IMR-90 (cell line): ENCODE measurements at regions not wholly inside any gene's neighbourhood (a gene's known extent, or its start where the extent isn't known, plus 50 kb on each side); places are given as distances from the start of the nearest gene placed in this dataset.

Experiments used
- ATAC-seq: fragments of 200-7000 bp; cut with Tn5 transposase; 2 replicates; pipeline ENCODE4 v1.9.1; 2020; ENCODE audit warnings: low read depth, mild to moderate bottlenecking, moderate library complexity
- BruUV-seq: library from RNA; stranded (reverse); fragments of 400-500 nt; replicated peaks from 2 replicates; lab custom pipeline; 2021; lab: Mats Ljungman, UMichigan
- CTCF ChIA-PET: fragments of 300-600 bp; formaldehyde crosslinking; extraction: SDS; loops from one replicate; lab custom pipeline; 2021; ENCODE audit warnings: antibody characterized with exemption; lab: Yijun Ruan, JAX
- POLR2A ChIA-PET: fragments of 300-600 bp; sonication (Branson Sonifier 250); formaldehyde crosslinking; loops from one replicate; lab custom pipeline; 2022; ENCODE audit warnings: antibody characterized with exemption; ENCODE audit not compliant: unreplicated experiment; lab: Charles Lee
- DNase-seq: peaks from one replicate; pipeline ENCODE4 v3.0.0; 2013
- H2AFZ ChIP-seq: replicated peaks from 2 replicates; pipeline ENCODE3; 2013; ENCODE audit warnings: low read length, mild to moderate bottlenecking; ENCODE audit not compliant: poor library complexity
- H2AK5ac ChIP-seq: 2 replicates; pipeline ENCODE4 v1.6.1; 2013; ENCODE audit warnings: low read depth, low read length, inconsistent platforms
- H2AK9ac ChIP-seq: replicated peaks from 2 replicates; pipeline ENCODE3; 2013; ENCODE audit warnings: mild to moderate bottlenecking, low read depth, low read length, moderate library complexity; ENCODE audit not compliant: poor library complexity
- H2BK120ac ChIP-seq: 2 replicates; pipeline ENCODE4 v1.6.1; 2013; ENCODE audit warnings: low read depth, low read length, inconsistent platforms
- H2BK15ac ChIP-seq: 3 replicates; pipeline ENCODE4 v1.6.1; 2013; ENCODE audit warnings: low read depth, low read length, inconsistent platforms
- H2BK20ac ChIP-seq: 2 replicates; pipeline ENCODE4 v1.6.1; 2013; ENCODE audit warnings: low read depth, mild to moderate bottlenecking, inconsistent platforms, low read length, moderate library complexity
- H2BK5ac ChIP-seq: 2 replicates; pipeline ENCODE4 v1.6.1; 2013; ENCODE audit warnings: mild to moderate bottlenecking, low read depth, low read length, inconsistent platforms; ENCODE audit not compliant: poor library complexity, severe bottlenecking
- H3K14ac ChIP-seq: replicated peaks from 2 replicates; pipeline ENCODE4 v1.6.1; 2013; ENCODE audit warnings: low read depth, low read length, inconsistent platforms
- H3K18ac ChIP-seq: 2 replicates; pipeline ENCODE4 v1.6.1; 2013; ENCODE audit warnings: low read depth, low read length, control low read depth
- H3K23ac ChIP-seq: 2 replicates; pipeline ENCODE4 v1.6.1; 2013; ENCODE audit warnings: low read depth, low read length, inconsistent platforms
- H3K27ac ChIP-seq: 2 replicates; pipeline ENCODE4 v1.5.1; 2013; ENCODE audit warnings: mild to moderate bottlenecking, control low read depth, low read length; ENCODE audit not compliant: insufficient read depth
- H3K27me3 ChIP-seq: 2 replicates; pipeline ENCODE4 v1.6.1; 2013; ENCODE audit warnings: low read length; ENCODE audit not compliant: control insufficient read depth, insufficient read depth
- H3K36me3 ChIP-seq: 2 replicates; pipeline ENCODE4 v1.6.1; 2013; ENCODE audit warnings: low read length, mixed read lengths; ENCODE audit not compliant: control insufficient read depth, insufficient read depth
- H3K4ac ChIP-seq: 2 replicates; pipeline ENCODE4 v1.6.1; 2013; ENCODE audit warnings: low read depth, low read length, inconsistent platforms
- H3K4me1 ChIP-seq: 2 replicates; pipeline ENCODE4 v1.6.1; 2013; ENCODE audit warnings: low read length, mixed read lengths; ENCODE audit not compliant: control insufficient read depth, insufficient read depth
- H3K4me2 ChIP-seq: 2 replicates; pipeline ENCODE4 v1.6.1; 2013; ENCODE audit warnings: low read depth, mild to moderate bottlenecking, control low read depth, low read length, moderate library complexity
- H3K4me3 ChIP-seq: 2 replicates; pipeline ENCODE4 v1.5.1; 2013; ENCODE audit warnings: low read depth, mild to moderate bottlenecking, control low read depth, low read length, moderate library complexity; ENCODE audit not compliant: insufficient read depth
- H3K56ac ChIP-seq: 2 replicates; pipeline ENCODE4 v1.6.1; 2013; ENCODE audit warnings: low read length, inconsistent platforms; ENCODE audit not compliant: insufficient read depth; ENCODE audit errors: extremely low read depth
- H3K79me1 ChIP-seq, 2 experiments: 2 replicates each; pipeline ENCODE4 v1.6.1; 2013; ENCODE audit warnings: low read length in 2 of 2, inconsistent platforms in 1 of 2, low read depth in 1 of 2
- H3K9ac ChIP-seq: 2 replicates; pipeline ENCODE4 v1.6.1; 2013; ENCODE audit warnings: low read depth, low read length, control low read depth
- H3K9me1 ChIP-seq: 2 replicates; pipeline ENCODE4 v1.6.1; 2013; ENCODE audit warnings: low read length, inconsistent platforms; ENCODE audit not compliant: insufficient read depth
- H3K9me3 ChIP-seq: 2 replicates; pipeline ENCODE4 v1.6.1; 2013; ENCODE audit warnings: low read length; ENCODE audit not compliant: control insufficient read depth, insufficient read depth
- H4K20me1 ChIP-seq: 2 replicates; pipeline ENCODE4 v1.6.1; 2013; ENCODE audit warnings: low read length, inconsistent platforms; ENCODE audit not compliant: insufficient read depth
- H4K5ac ChIP-seq: 2 replicates; pipeline ENCODE4 v1.6.1; 2013; ENCODE audit warnings: mild to moderate bottlenecking, low read depth, low read length, control low read depth
- H4K8ac ChIP-seq, 2 experiments: 2 replicates each; pipeline ENCODE4 v1.6.1; 2013; ENCODE audit warnings: low read depth in 2 of 2, low read length in 2 of 2, control low read depth in 1 of 2, inconsistent platforms in 1 of 2
- H4K91ac ChIP-seq: 2 replicates; pipeline ENCODE4 v1.6.1; 2013; ENCODE audit warnings: low read depth, low read length, inconsistent platforms; ENCODE audit not compliant: insufficient read depth
- CEBPB ChIP-seq: IDR thresholded peaks from 2 replicates; pipeline ENCODE4 v1.6.1; 2012; ENCODE audit warnings: low read depth, low read length, improper control_type of control experiment
- MAFK ChIP-seq: IDR thresholded peaks from 2 replicates; pipeline ENCODE4 v1.6.1; 2012; ENCODE audit warnings: low read depth, low read length, improper control_type of control experiment
- WGBS, 2 experiments: methylation state at CpG; one replicate each; pipeline versions ENCODE4 v1.1.5 to v1.1.7; 2013; ENCODE audit warnings: missing lambda C conversion rate in 2 of 2; ENCODE audit not compliant: insufficient read length in 1 of 2; ENCODE audit errors: extremely low coverage in 2 of 2; 5-methylcytosine and 5-hydroxymethylcytosine counted together
- dilution Hi-C: fragments of 300-500 bp; cut with HindIII; formaldehyde crosslinking; loops from one replicate; pipeline ENCODE4 v1.14.3; 2018; ENCODE audit warnings: low sequenced_read_pairs; ENCODE audit not compliant: unreplicated experiment
- in situ Hi-C: fragments of 300-500 bp; cut with MboI; formaldehyde crosslinking; loops from 3 replicates; pipeline ENCODE4 v1.14.3; 2019; ENCODE audit warnings: low sequenced_read_pairs, inconsistent platforms, mixed read lengths
- intact Hi-C: fragments of 100-400 bp; cut with micrococcal nuclease; formaldehyde crosslinking; loops from 2 replicates; pipeline ENCODE4 v1.10.0; 2022

- Histone ChIP-seq H2BK15ac (no peak overlapping the region), H2BK120ac (no peak overlapping the region), H2BK20ac (no peak overlapping the region), H3K27me3 (peaks cover 11% of the 10 kb centered on the region), H2BK5ac (no peak overlapping the region), H2AK5ac (no peak overlapping the region), H3K4ac (no peak overlapping the region), H3K56ac (no peak overlapping the region), H3K23ac (no peak overlapping the region), H3K9me3 (no peaks in the 10 kb centered on the region), H3K14ac (no peak overlapping the region), H3K9me1 (no peaks in the 10 kb centered on the region), H3K27ac (no peak overlapping the region), H2AK9ac (no peak overlapping the region), H4K20me1 (no peaks in the 10 kb centered on the region), H4K91ac (no peak overlapping the region), H3K4me3 (no peak overlapping the region), H3K18ac (no peak overlapping the region), H3K36me3 (no peaks in the 10 kb centered on the region), H4K5ac (no peak overlapping the region), H2AFZ (no peak overlapping the region), H3K79me1 (no peaks in the 10 kb centered on the region), H4K8ac (no peak overlapping the region), H3K9ac (no peak overlapping the region), H3K4me1 (peaks cover 5% of the 10 kb centered on the region; the same call in 1 of the 2 replicates), H3K4me2 (no peak overlapping the region)
- ATAC-seq (no peak), DNase-seq (no peak)
- in situ Hi-C loops = no loop called here
- dilution Hi-C loops = no loop called here
- no peak for TF ChIP-seq MAFK
- TF ChIP-seq CEBPB = no peak
- CTCF ChIA-PET = interaction anchor here (0.9 kb wide), 1 partner anchor 1776 kb away, joined by 3 read pairs; no protein-coding TSS in a partner anchor
- intact Hi-C loops = no loop called here
- POLR2A ChIA-PET = no interaction called here
- no TSS peak for BruUV-seq
- WGBS, 2 experiments = no CpG with 5 or more reads among the region's 9 CpGs
Measured at GRCh38 chr20:10135438-10135837, 83.2 kb upstream of the SNAP25 start.
